Endothelial cell of umbilical vein (primary cell): ENCODE measurements at regions not wholly inside any gene's neighbourhood (a gene's known extent, or its start where the extent isn't known, plus 50 kb on each side); places are given as distances from the start of the nearest gene placed in this dataset.

Experiments
- CTCF ChIP-seq, 2 donors: IDR thresholded peaks; 1 replicate in 1 of 2; 2 replicates in 1 of 2; pipeline ENCODE4 v1.5.1; 2011; ENCODE audit warnings: low read length in 2 of 2, mild to moderate bottlenecking in 2 of 2, moderate library complexity in 2 of 2, control low read depth in 1 of 2, inconsistent platforms in 1 of 2, low read depth in 1 of 2; ENCODE audit not compliant: insufficient read depth in 1 of 2; ENCODE audit errors: extremely low read depth in 1 of 2
- EZH2 ChIP-seq: IDR thresholded peaks from 2 replicates; pipeline ENCODE4 v1.6.1; 2012; ENCODE audit warnings: borderline replicate concordance, low read depth, mild to moderate bottlenecking, moderate library complexity, low read length, inconsistent platforms; ENCODE audit not compliant: severe bottlenecking
- GATA2 ChIP-seq: IDR thresholded peaks from 2 replicates; pipeline ENCODE4 v1.7.0; 2011; ENCODE audit warnings: low read depth, mild to moderate bottlenecking, moderate library complexity, mixed read lengths, low read length; ENCODE audit not compliant: insufficient read length, insufficient read depth
- JUN ChIP-seq: IDR thresholded peaks from 2 replicates; pipeline ENCODE4 v1.6.1; 2011; ENCODE audit warnings: borderline replicate concordance, low read depth; ENCODE audit not compliant: insufficient read length, insufficient read depth
- MAX ChIP-seq: IDR thresholded peaks from 2 replicates; pipeline ENCODE4 v1.6.1; 2011; ENCODE audit not compliant: insufficient read depth, insufficient read length
- POLR2A ChIP-seq: IDR thresholded peaks from 2 replicates; pipeline ENCODE4 v1.6.1; 2012; ENCODE audit warnings: low read depth, mild to moderate bottlenecking, control low read depth, low read length
- POLR2AphosphoS5 ChIP-seq: IDR thresholded peaks from 2 replicates; pipeline ENCODE4 v1.6.1; 2012; ENCODE audit warnings: low read depth, mild to moderate bottlenecking, control low read depth, low read length, moderate library complexity; ENCODE audit not compliant: insufficient read depth

GRCh38 chr11:115993590-115993989 is 489.4 kb upstream of the CADM1 start:
- TF ChIP-seq CTCF (IDR thresholded peaks at IDR 0.05; ENCODE audit: extremely low read depth in 1 of 2, insufficient read depth in 1 of 2, low read depth in 1 of 2, low read length in 2 of 2) = no peak
- TF ChIP-seq GATA2 = no peak
- no peak for TF ChIP-seq POLR2A
- no peak for TF ChIP-seq EZH2
- no peak for TF ChIP-seq JUN
- TF ChIP-seq POLR2AphosphoS5 = no peak
- TF ChIP-seq MAX = no peak
